Activated T-cell treated with anti-CD3 and anti-CD28 coated beads for 4 hours (primary cell): ENCODE measurements at regions not wholly inside any gene's neighbourhood (a gene's known extent, or its start where the extent isn't known, plus 50 kb on each side); places are given as distances from the start of the nearest gene placed in this dataset.

Experiments used
- DNase-seq: peaks from one replicate; pipeline ENCODE4 v3.0.0-alpha.2; 2020

GRCh38 chr4:28890949-28891775 lies 1829.0 kb upstream of the PCDH7 start:
- no peak for DNase-seq

- no peak for DNase-seq
Observed at GRCh38 chr4:28913466-28913865, 1806.7 kb upstream of the PCDH7 start.

- no peak for DNase-seq
Observed at GRCh38 chr4:28916585-28916984, 1803.6 kb upstream of the PCDH7 start.

GRCh38 chr4:28918871-28919270 lies 1801.3 kb upstream of the PCDH7 start:
- no peak for DNase-seq

GRCh38 chr4:28921886-28922285 lies 1798.3 kb upstream of the PCDH7 start:
- DNase-seq, result no peak

- DNase-seq, result no peak
Observed at GRCh38 chr4:28926156-28926555, 1794.0 kb upstream of the PCDH7 start.

- no peak for DNase-seq
Observed at GRCh38 chr4:28942631-28943030, 1777.5 kb upstream of the PCDH7 start.

- no peak for DNase-seq
Observed at GRCh38 chr4:28947374-28947773, 1772.8 kb upstream of the PCDH7 start.

- DNase-seq, result no peak
Observed at GRCh38 chr4:28948501-28948900, 1771.7 kb upstream of the PCDH7 start.

GRCh38 chr4:28966982-28967381 lies 1753.2 kb upstream of the PCDH7 start:
- DNase-seq, result no peak

GRCh38 chr4:28973587-28974350 lies 1746.4 kb upstream of the PCDH7 start:
- DNase-seq, result no peak

GRCh38 chr4:28976369-28976768 lies 1743.8 kb upstream of the PCDH7 start:
- no peak for DNase-seq

- no peak for DNase-seq
Observed at GRCh38 chr4:29002151-29002550, 1718.0 kb upstream of the PCDH7 start.

GRCh38 chr4:29005838-29006237 lies 1714.3 kb upstream of the PCDH7 start:
- no peak for DNase-seq

- DNase-seq, result no peak
Observed at GRCh38 chr4:29009908-29010307, 1710.3 kb upstream of the PCDH7 start.

GRCh38 chr4:29013341-29013740 lies 1706.8 kb upstream of the PCDH7 start:
- no peak for DNase-seq

- no peak for DNase-seq
Observed at GRCh38 chr4:29014555-29014954, 1705.6 kb upstream of the PCDH7 start.

GRCh38 chr4:29033703-29034102 lies 1686.5 kb upstream of the PCDH7 start:
- no peak for DNase-seq

GRCh38 chr4:29037501-29037900 lies 1682.7 kb upstream of the PCDH7 start:
- no peak for DNase-seq

GRCh38 chr4:29043411-29043810 lies 1676.8 kb upstream of the PCDH7 start:
- no peak for DNase-seq

GRCh38 chr4:29046186-29046585 lies 1674.0 kb upstream of the PCDH7 start:
- no peak for DNase-seq

GRCh38 chr4:29046781-29047180 lies 1673.4 kb upstream of the PCDH7 start:
- DNase-seq, result no peak

GRCh38 chr4:29047341-29048041 lies 1672.7 kb upstream of the PCDH7 start:
- no peak for DNase-seq
